GM23338 (cell line): ENCODE measurements at regions not wholly inside any gene's neighbourhood (a gene's known extent, or its start where the extent isn't known, plus 50 kb on each side); places are given as distances from the start of the nearest gene placed in this dataset.

Experiments used
- EZH2phosphoT487 ChIP-seq: fragments of 200-600 bp; sonication (generic); IDR thresholded peaks from one replicate; pipeline ENCODE4 v1.8.1; 2018; ENCODE audit warnings: antibody characterized with exemption; ENCODE audit not compliant: unreplicated experiment
- TF ChIP-seq, protein P1 (sequence below), 2 experiments: fragments of 200-600 bp in 1 of 2; sonication (generic) in 1 of 2; conservative IDR thresholded peaks; 2 replicates each; pipeline versions ENCODE4 v1.5.1 to v1.6.1; 2016 to 2017; ENCODE audit warnings: antibody characterized with exemption in 2 of 2, low read depth in 2 of 2, mild to moderate bottlenecking in 2 of 2, moderate library complexity in 1 of 2

GRCh38 chr1:60868901-60869663, 213.3 kb upstream of the NFIA start:
- TF ChIP-seq EZH2phosphoT487, result no peak
- TF ChIP-seq, protein P1, sequence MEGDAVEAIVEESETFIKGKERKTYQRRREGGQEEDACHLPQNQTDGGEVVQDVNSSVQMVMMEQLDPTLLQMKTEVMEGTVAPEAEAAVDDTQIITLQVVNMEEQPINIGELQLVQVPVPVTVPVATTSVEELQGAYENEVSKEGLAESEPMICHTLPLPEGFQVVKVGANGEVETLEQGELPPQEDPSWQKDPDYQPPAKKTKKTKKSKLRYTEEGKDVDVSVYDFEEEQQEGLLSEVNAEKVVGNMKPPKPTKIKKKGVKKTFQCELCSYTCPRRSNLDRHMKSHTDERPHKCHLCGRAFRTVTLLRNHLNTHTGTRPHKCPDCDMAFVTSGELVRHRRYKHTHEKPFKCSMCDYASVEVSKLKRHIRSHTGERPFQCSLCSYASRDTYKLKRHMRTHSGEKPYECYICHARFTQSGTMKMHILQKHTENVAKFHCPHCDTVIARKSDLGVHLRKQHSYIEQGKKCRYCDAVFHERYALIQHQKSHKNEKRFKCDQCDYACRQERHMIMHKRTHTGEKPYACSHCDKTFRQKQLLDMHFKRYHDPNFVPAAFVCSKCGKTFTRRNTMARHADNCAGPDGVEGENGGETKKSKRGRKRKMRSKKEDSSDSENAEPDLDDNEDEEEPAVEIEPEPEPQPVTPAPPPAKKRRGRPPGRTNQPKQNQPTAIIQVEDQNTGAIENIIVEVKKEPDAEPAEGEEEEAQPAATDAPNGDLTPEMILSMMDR (conservative IDR thresholded peaks at IDR 0.05; ENCODE audit: low read depth in 2 of 2), result no peak
